ENCODE measurements at regions not wholly inside any gene's neighbourhood (a gene's known extent, or its start where the extent isn't known, plus 50 kb on each side); places are given as distances from the start of the nearest gene placed in this dataset.
"Not testable (repeated sequence)": the region's sequence is repeated elsewhere in the genome, so short reads cannot be mapped to it uniquely, and the experiment has no call there.

- DNase-seq (ENCODE audit: low spot score); intact Hi-C loops (cut with DNase I); ATAC-seq: not testable (repeated sequence)
Measured at GRCh38 chr13:52565324-52565723, 76.9 kb upstream of the HNRNPA1L2 start.

- intact Hi-C loops (cut with DNase I), result not testable (repeated sequence)
- DNase-seq (ENCODE audit: low spot score) (peak; percentile 50), ATAC-seq (peak; percentile 94)
Measured at GRCh38 chr13:52569904-52570602, 72.2 kb upstream of the HNRNPA1L2 start.

DNA sequence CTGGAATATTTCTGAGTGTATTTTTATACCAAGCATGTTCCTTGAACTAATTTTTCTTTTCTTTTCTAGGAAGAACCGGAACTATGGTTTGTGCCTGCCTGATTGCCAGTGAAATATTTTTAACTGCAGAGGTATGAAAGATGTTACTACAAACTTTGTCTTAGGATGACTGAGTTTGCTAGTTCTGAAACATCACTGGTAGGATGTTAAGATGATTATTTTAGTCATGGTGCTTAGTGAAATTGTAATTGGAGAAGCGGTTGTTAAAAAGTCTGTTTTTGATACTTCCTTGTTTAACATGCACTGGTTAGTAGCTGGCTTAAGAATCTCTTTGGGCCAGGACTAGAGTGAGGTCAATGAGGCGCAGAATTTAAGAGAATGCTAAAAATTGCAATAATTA is 71.1 kb upstream of the HNRNPA1L2 start:
- DNase-seq (ENCODE audit: low spot score); ATAC-seq; intact Hi-C loops (cut with DNase I): not testable (repeated sequence)

DNA sequence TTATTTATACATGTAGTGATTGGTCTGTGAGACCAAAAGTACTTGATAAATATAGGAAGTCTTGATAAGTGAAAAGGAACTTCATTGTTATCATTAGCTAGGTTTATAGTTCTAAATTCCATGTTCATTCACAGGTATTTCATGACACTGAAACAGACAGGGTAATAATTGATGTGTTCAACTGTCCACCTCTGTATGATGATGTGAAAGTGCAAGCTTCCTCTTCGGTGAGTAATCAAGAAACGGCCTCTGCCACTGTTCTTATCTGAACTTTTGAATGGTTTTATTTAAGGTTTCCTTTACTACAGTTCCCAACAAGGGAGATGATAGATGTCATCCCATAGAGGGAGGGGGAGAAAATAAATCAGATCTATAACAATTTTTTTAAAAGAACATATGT is 59.3 kb upstream of the HNRNPA1L2 start:
- intact Hi-C loops (cut with DNase I); ATAC-seq; DNase-seq (ENCODE audit: low spot score): not testable (repeated sequence)

Measured in sciatic nerve (tissue), 2 donors.